Body of pancreas (tissue), 4 donors: ENCODE measurements at regions not wholly inside any gene's neighbourhood (a gene's known extent, or its start where the extent isn't known, plus 50 kb on each side); places are given as distances from the start of the nearest gene placed in this dataset.

ENCODE experiments used
- CTCF ChIP-seq, 7 experiments: fragments of 450-650 bp in 4 of 7; fragments of 200-600 bp in 3 of 7; sonication (generic) in 3 of 7; IDR thresholded peaks; one replicate each; pipeline ENCODE4 v1.5.1; 2016 to 2019; ENCODE audit warnings: antibody characterized with exemption in 7 of 7
- POLR2A ChIP-seq, 3 donors: fragments of 450-650 bp; IDR thresholded peaks; one replicate each; pipeline ENCODE4 v1.6.1; 2016; ENCODE audit warnings: antibody characterized with exemption in 3 of 3, mild to moderate bottlenecking in 2 of 3

- TF ChIP-seq CTCF (IDR thresholded peaks at IDR 0.05) = no peak
- no peak for TF ChIP-seq POLR2A (IDR thresholded peaks at IDR 0.05)
These were observed 50.2 kb upstream of the ATXN1 start for GRCh38 chr6:16811277-16811979.
